Mucosa of stomach (tissue), 1 donor: ENCODE measurements at regions not wholly inside any gene's neighbourhood (a gene's known extent, or its start where the extent isn't known, plus 50 kb on each side); places are given as distances from the start of the nearest gene placed in this dataset.

ENCODE experiments used
- H3K27me3 ChIP-seq: one replicate; pipeline ENCODE4 v1.7.0; 2013; ENCODE audit warnings: mild to moderate bottlenecking, low read length; ENCODE audit not compliant: control insufficient read depth, insufficient read depth
- H3K36me3 ChIP-seq: one replicate; pipeline ENCODE4 v1.7.0; 2013; ENCODE audit warnings: low read length; ENCODE audit not compliant: control insufficient read depth, insufficient read depth
- H3K4me1 ChIP-seq: one replicate; pipeline ENCODE4 v1.7.0; 2013; ENCODE audit warnings: mild to moderate bottlenecking, low read length; ENCODE audit not compliant: control insufficient read depth, insufficient read depth
- H3K4me3 ChIP-seq: one replicate; pipeline ENCODE4 v1.7.0; 2013; ENCODE audit warnings: low read length
- H3K9ac ChIP-seq: one replicate; pipeline ENCODE4 v1.7.0; 2013; ENCODE audit warnings: mild to moderate bottlenecking, low read length, moderate library complexity
- H3K9me3 ChIP-seq: one replicate; pipeline ENCODE4 v1.7.0; 2013; ENCODE audit warnings: mild to moderate bottlenecking, low read length, moderate library complexity; ENCODE audit not compliant: control insufficient read depth
- donor health status: Pancreatic carcinoma.

DNA sequence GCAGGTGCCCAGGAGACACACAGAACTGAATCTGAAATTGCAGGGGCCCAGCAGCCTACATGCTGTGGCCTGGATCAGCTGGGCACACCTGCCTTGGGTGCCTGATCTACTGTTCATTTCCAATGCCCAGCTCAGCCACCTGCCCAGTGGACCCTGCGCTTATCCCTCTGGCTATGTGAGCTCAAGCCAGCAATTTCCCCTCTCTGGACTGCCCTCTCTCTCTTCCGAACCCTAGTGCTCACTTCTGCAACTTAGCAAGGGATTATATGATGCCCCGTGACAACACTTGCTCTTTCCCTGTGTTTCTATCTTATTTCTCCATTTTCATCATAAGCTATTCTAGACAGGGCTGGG lies 276.0 kb downstream of the UACA start:
- Histone ChIP-seq H3K4me3 (no peak overlapping the region), H3K9me3 (no peaks in the 10 kb centered on the region), H3K27me3 (no peaks in the 10 kb centered on the region), H3K9ac (no peak overlapping the region), H3K4me1 (peaks cover 10% of the 10 kb centered on the region), H3K36me3 (no peaks in the 10 kb centered on the region)

GRCh38 chr15:70486451-70487386 lies 276.6 kb downstream of the UACA start:
- Histone ChIP-seq H3K4me3 (no peak overlapping the region), H3K9me3 (no peaks in the 10 kb centered on the region), H3K4me1 (peaks cover 4% of the 10 kb centered on the region), H3K9ac (no peak overlapping the region), H3K36me3 (no peaks in the 10 kb centered on the region), H3K27me3 (no peaks in the 10 kb centered on the region)

DNA sequence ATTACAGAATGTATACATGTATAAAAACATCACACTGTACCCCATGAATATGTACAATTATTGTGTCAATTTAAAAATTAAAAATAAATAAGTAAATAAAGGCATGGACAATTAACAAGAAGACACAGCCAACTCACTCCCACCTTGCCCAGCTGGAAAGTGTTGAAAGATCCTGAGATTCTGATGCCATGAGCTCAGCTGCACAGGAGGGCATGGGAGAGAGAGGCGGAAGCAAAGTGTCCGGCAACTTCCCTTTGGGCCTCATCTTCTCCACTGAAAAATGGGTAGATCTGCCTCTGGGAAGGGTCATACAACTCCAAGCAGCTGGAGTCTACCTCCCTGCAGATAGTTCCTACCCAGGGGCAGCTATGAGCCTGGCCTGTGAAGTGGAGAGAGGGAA lies 277.3 kb downstream of the UACA start:
- Histone ChIP-seq H3K4me1 (peaks cover 3% of the 10 kb centered on the region), H3K9ac (no peak overlapping the region), H3K4me3 (no peak overlapping the region)

GRCh38 chr15:70484993-70485392 lies 278.4 kb downstream of the UACA start:
- H3K9ac ChIP-seq: no peak overlapping the region
- no peaks in the 10 kb centered on the region for H3K9me3 ChIP-seq
- H3K4me1 ChIP-seq: peaks cover 9% of the 10 kb centered on the region
- H3K36me3 ChIP-seq: no peaks in the 10 kb centered on the region
- no peak overlapping the region for H3K4me3 ChIP-seq
- H3K27me3 ChIP-seq: no peaks in the 10 kb centered on the region

More for the DNA sequence above, 277.3 kb downstream of the UACA start:
- Histone ChIP-seq H3K9me3 (no peaks in the 10 kb centered on the region), H3K36me3 (no peaks in the 10 kb centered on the region), H3K27me3 (no peaks in the 10 kb centered on the region)

DNA sequence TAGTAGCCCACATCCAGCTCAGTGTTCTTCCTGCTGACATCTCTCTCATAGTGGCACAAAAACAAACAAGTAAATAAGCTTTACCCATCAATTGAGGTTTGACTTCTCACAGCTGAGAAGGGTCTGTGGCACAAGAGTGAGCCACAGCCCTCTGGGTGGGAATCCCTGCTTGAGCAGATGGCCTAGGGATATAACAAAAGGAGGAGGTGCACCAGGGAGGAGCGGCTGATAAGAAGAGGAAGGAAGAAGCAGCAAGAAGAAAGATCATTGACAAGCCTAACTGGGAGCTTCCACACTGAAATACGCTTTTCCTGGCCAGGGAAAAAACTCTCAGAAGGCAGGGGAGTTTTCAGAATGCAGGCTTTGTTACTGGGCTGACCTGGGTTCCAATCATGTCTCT lies 279.8 kb downstream of the UACA start:
- no peaks in the 10 kb centered on the region for H3K9me3 ChIP-seq
- no peaks in the 10 kb centered on the region for H3K36me3 ChIP-seq
- no peaks in the 10 kb centered on the region for H3K27me3 ChIP-seq
- peaks cover 10% of the 10 kb centered on the region for H3K4me1 ChIP-seq
- H3K4me3 ChIP-seq: no peak overlapping the region
- no peak overlapping the region for H3K9ac ChIP-seq

DNA sequence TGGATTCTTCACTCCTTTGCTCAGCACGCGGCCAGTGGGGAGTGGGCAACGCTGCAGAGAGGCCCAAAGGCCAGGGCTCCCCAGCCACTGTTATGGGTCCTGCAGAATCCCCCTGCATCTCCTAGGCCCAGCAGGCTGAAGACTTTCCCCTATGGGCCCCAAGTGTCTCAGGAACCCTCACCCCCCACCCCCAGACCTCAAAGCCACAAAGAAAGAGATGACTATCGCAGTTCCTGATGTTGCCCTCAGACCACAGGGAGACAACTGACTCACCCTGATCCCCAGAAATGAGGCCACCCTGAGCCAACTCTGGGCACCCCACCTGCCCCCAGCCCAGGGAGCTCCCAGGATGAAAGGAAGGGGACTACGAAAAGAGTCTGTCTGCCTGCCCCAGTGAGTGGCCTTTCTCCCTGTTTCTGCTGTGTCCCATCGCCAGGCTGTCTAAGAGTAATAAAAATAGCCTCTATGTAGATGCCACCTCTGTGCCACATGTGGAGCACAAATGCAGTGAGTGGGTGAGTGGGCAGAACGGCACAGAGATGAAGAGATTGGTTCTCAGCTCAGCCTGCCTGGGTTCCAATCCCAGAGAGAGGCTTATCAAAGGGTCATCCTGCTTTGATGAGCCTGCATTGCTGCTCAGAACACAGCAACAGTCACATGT lies 283.0 kb downstream of the UACA start:
- no peaks in the 10 kb centered on the region for H3K36me3 ChIP-seq
- H3K27me3 ChIP-seq: no peaks in the 10 kb centered on the region
- H3K4me1 ChIP-seq: peaks cover 7% of the 10 kb centered on the region
- H3K9ac ChIP-seq: no peak overlapping the region
- no peak overlapping the region for H3K4me3 ChIP-seq
- no peaks in the 10 kb centered on the region for H3K9me3 ChIP-seq

DNA sequence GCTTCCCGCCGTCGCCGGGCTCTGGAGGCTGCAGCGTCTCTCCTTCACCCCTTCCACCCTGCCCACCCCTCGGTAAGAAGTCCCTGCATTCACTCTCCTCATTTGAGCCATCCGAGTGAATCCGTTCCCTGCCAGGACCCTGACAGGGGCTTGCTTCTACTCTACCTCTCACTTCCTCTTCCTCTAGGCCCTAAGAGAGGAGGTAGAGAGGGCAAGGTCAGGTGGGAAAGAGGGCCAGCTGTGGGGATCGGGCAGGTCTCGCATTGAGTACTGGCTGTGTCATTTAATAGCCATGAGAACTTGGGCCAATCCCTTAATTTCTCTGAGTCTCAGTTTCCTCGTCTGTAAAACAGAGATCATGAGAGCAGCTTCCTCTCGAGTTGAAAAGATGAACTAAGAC lies 283.6 kb downstream of the UACA start:
- Histone ChIP-seq H3K27me3 (no peaks in the 10 kb centered on the region), H3K36me3 (no peaks in the 10 kb centered on the region), H3K9me3 (no peaks in the 10 kb centered on the region), H3K4me1 (peaks cover 9% of the 10 kb centered on the region), H3K4me3 (no peak overlapping the region), H3K9ac (no peak overlapping the region)

GRCh38 chr15:70479056-70479455 lies 284.3 kb downstream of the UACA start:
- Histone ChIP-seq H3K27me3 (no peaks in the 10 kb centered on the region), H3K4me3 (no peak overlapping the region), H3K9ac (no peak overlapping the region), H3K9me3 (no peaks in the 10 kb centered on the region), H3K36me3 (no peaks in the 10 kb centered on the region), H3K4me1 (peaks cover 16% of the 10 kb centered on the region)

GRCh38 chr15:70478251-70478990 lies 284.9 kb downstream of the UACA start:
- H3K27me3 ChIP-seq: no peaks in the 10 kb centered on the region
- no peak overlapping the region for H3K4me3 ChIP-seq
- H3K9me3 ChIP-seq: no peaks in the 10 kb centered on the region
- H3K4me1 ChIP-seq: peaks cover 19% of the 10 kb centered on the region
- H3K36me3 ChIP-seq: no peaks in the 10 kb centered on the region
- H3K9ac ChIP-seq: no peak overlapping the region

GRCh38 chr15:70477750-70478250 lies 285.6 kb downstream of the UACA start:
- no peak overlapping the region for H3K9ac ChIP-seq
- no peaks in the 10 kb centered on the region for H3K27me3 ChIP-seq
- no peak overlapping the region for H3K4me3 ChIP-seq
- H3K36me3 ChIP-seq: no peaks in the 10 kb centered on the region
- H3K4me1 ChIP-seq: peaks cover 19% of the 10 kb centered on the region
- no peaks in the 10 kb centered on the region for H3K9me3 ChIP-seq

DNA sequence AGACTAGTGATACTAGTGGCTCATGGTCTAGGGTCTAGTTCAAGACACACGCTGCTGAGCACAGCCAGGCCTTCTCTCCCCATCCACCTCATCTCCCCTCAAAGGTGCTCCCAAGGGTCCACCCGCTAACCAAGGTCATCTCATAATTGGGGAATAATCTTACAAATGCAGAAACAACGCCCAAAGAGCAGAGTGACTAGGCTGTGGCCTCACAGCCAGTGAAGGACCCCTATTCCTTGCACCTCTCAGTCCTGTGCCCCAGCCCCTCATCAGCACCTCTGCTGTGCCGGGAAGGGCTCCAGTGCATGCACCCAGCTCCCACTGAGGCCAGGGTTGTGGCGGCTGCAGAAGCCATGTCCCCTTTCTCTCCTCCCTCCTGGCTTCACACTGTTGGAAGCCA lies 286.9 kb downstream of the UACA start:
- peaks cover 19% of the 10 kb centered on the region for H3K4me1 ChIP-seq

DNA sequence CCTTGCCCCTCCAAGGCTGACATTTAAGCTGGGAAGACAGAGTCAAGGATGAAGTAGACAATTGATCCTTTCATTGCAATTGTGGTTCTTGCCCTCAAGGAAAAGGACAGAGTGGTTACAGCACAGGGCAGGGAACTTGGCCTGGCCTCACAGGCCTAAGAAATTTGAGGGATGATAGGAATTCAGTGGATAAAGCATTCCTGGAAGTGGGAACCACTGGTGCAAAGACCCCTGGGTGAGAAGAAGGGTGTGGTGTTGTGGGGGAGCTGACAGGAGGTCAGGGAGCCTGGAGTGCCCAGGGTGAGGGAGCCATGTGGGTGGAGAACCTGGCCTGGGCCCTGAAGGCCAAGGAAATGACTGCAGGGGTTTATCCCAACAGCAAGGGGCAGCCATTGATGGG lies 287.4 kb downstream of the UACA start:
- no peaks in the 10 kb centered on the region for H3K27me3 ChIP-seq
- no peaks in the 10 kb centered on the region for H3K36me3 ChIP-seq
- H3K4me3 ChIP-seq: no peak overlapping the region
- H3K9ac ChIP-seq: no peak overlapping the region
- H3K9me3 ChIP-seq: no peaks in the 10 kb centered on the region
- H3K4me1 ChIP-seq: peaks cover 19% of the 10 kb centered on the region

More for the DNA sequence above, 286.9 kb downstream of the UACA start:
- no peak overlapping the region for H3K4me3 ChIP-seq
- H3K9ac ChIP-seq: no peak overlapping the region
- no peaks in the 10 kb centered on the region for H3K9me3 ChIP-seq
- H3K27me3 ChIP-seq: no peaks in the 10 kb centered on the region
- no peaks in the 10 kb centered on the region for H3K36me3 ChIP-seq
